ENCODE measurements at regions not wholly inside any gene's neighbourhood (a gene's known extent, or its start where the extent isn't known, plus 50 kb on each side); places are given as distances from the start of the nearest gene placed in this dataset.

DNA sequence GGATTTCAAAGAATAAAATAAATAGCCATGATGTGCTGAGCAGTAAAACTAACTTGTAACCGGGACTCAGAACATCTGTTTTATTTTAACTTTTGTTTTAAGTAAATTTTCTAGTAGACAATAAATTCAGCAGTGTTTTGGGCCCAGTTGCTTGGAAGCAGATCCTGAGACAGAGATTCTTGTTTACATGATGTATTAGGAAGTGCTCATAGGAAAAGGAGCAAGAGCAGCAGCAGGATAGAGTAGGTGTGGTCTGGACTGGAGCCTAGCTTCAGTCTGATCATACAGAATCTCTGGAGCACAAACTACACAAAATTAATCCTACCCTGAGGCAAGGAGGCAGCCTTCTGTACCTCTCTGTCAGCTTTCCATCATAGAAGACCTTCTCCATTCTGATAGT, 139.2 kb upstream of the CCNH start:
- FAIRE-seq = no peak

GRCh38 chr5:87541676-87542075, 128.9 kb upstream of the CCNH start:
- Histone ChIP-seq H3K9me3 (replicated peaks; ENCODE audit: control insufficient read depth, insufficient read depth, low read depth, low read length) (no peaks in the 10 kb centered on the region), H3K27me3 (ENCODE audit: control insufficient read depth in 2 of 2, insufficient read depth in 2 of 2, low read length in 2 of 2) (no peaks in the 10 kb centered on the region), H4K20me1 (replicated peaks; ENCODE audit: control insufficient read depth, insufficient read depth, low read length) (no peaks in the 10 kb centered on the region), H3K4me1 (replicated peaks in 1 of 2; ENCODE audit: control insufficient read depth in 2 of 2, insufficient read depth in 2 of 2, low read length in 2 of 2) (no peaks in the 10 kb centered on the region), H3K4me2 (ENCODE audit: insufficient read depth, low read length) (no peak overlapping the region), H3K79me2 (ENCODE audit: control insufficient read depth, insufficient read depth, low read length) (no peaks in the 10 kb centered on the region), H3K9me1 (ENCODE audit: control insufficient read depth, insufficient read depth, low read length) (no peaks in the 10 kb centered on the region), H3K27ac (ENCODE audit: extremely low read depth, low read depth, low read length) (no peak overlapping the region), H3K36me3 (ENCODE audit: control insufficient read depth, insufficient read depth, low read length) (no peaks in the 10 kb centered on the region), H3K4me3 (no peak overlapping the region), H2AFZ (ENCODE audit: low read depth, low read length) (no peak overlapping the region), H3K9ac (ENCODE audit: insufficient read depth in 1 of 2, low read depth in 2 of 2, low read length in 2 of 2) (no peak overlapping the region)
- intact Hi-C loops (cut with micrococcal nuclease) (no loop called here), in situ Hi-C loops (cut with MboI) (no loop called here)
- no peak for DNase-seq (ENCODE audit: extremely low read depth in 1 of 4, low spot score in 3 of 4)
- no peak for FAIRE-seq
- BruUV-seq (replicated peaks) = no TSS peak
- CTCF ChIA-PET (ENCODE audit: low intra/inter-chr PET ratio) = no interaction called here
- POLR2A ChIA-PET = no interaction called here
- 1% methylated on average over 5 of the region's 5 CpGs for WGBS (ENCODE audit: insufficient coverage, low coverage, missing lambda C conversion rate)
- ATAC-seq = no peak
- TF ChIP-seq PCBP2 (IDR thresholded peaks at IDR 0.05; ENCODE audit: low read depth, low read length, poor library complexity, severe bottlenecking) (no peak), BRF2 (IDR thresholded peaks at IDR 0.05; ENCODE audit: borderline replicate concordance, insufficient read depth, insufficient read length) (no peak), ZNF609 (CRISPR knock-in tag; IDR thresholded peaks at IDR 0.05; ENCODE audit: borderline replicate concordance) (no peak), POLR2A (conservative IDR thresholded peaks at IDR 0.05) (no peak)
- TF ChIP-seq, protein P1, sequence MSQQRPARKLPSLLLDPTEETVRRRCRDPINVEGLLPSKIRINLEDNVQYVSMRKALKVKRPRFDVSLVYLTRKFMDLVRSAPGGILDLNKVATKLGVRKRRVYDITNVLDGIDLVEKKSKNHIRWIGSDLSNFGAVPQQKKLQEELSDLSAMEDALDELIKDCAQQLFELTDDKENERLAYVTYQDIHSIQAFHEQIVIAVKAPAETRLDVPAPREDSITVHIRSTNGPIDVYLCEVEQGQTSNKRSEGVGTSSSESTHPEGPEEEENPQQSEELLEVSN (IDR thresholded peaks at IDR 0.05; ENCODE audit: borderline replicate concordance in 1 of 2, extremely low read depth in 1 of 2, insufficient read depth in 1 of 2, insufficient read length in 1 of 2, low read depth in 1 of 2, low read length in 1 of 2, poor library complexity in 1 of 2, severe bottlenecking in 1 of 2) = no peak

More for the DNA sequence above, 139.2 kb upstream of the CCNH start:
- Histone ChIP-seq H3K9ac (ENCODE audit: insufficient read depth in 1 of 2, low read depth in 2 of 2, low read length in 2 of 2) (no peak overlapping the region), H3K9me3 (replicated peaks; ENCODE audit: control insufficient read depth, insufficient read depth, low read depth, low read length) (no peaks in the 10 kb centered on the region), H3K4me3 (no peak overlapping the region), H4K20me1 (replicated peaks; ENCODE audit: control insufficient read depth, insufficient read depth, low read length) (no peaks in the 10 kb centered on the region), H3K27ac (ENCODE audit: extremely low read depth, low read depth, low read length) (no peak overlapping the region), H2AFZ (ENCODE audit: low read depth, low read length) (no peak overlapping the region), H3K4me2 (ENCODE audit: insufficient read depth, low read length) (no peak overlapping the region), H3K4me1 (replicated peaks in 1 of 2; ENCODE audit: control insufficient read depth in 2 of 2, insufficient read depth in 2 of 2, low read length in 2 of 2) (no peaks in the 10 kb centered on the region), H3K27me3 (ENCODE audit: control insufficient read depth in 2 of 2, insufficient read depth in 2 of 2, low read length in 2 of 2) (no peaks in the 10 kb centered on the region), H3K79me2 (ENCODE audit: control insufficient read depth, insufficient read depth, low read length) (no peaks in the 10 kb centered on the region), H3K36me3 (ENCODE audit: control insufficient read depth, insufficient read depth, low read length) (no peaks in the 10 kb centered on the region), H3K9me1 (ENCODE audit: control insufficient read depth, insufficient read depth, low read length) (no peaks in the 10 kb centered on the region)
- POLR2A ChIA-PET = no interaction called here
- in situ Hi-C loops (cut with MboI) = no loop called here
- intact Hi-C loops (cut with micrococcal nuclease) = no loop called here
- ATAC-seq (no peak), DNase-seq (ENCODE audit: extremely low read depth in 1 of 4, low spot score in 3 of 4) (no peak)
- TF ChIP-seq SMARCA5 (IDR thresholded peaks at IDR 0.05) = no peak
- TF ChIP-seq MYBL2 (IDR thresholded peaks at IDR 0.05; ENCODE audit: low read depth) = no peak
- no peak for TF ChIP-seq MYBL2 (CRISPR knock-in tag; IDR thresholded peaks at IDR 0.05; ENCODE audit: borderline replicate concordance)
- CTCF ChIA-PET (ENCODE audit: low intra/inter-chr PET ratio) = no interaction called here
- BruUV-seq (replicated peaks) = no TSS peak
- WGBS (ENCODE audit: insufficient coverage, low coverage, missing lambda C conversion rate) = 0% methylated on average over 1 of the region's 1 CpG

All from K562 (cell line).